ENCODE measurements at regions not wholly inside any gene's neighbourhood (a gene's known extent, or its start where the extent isn't known, plus 50 kb on each side); places are given as distances from the start of the nearest gene placed in this dataset.
"Not testable (repeated sequence)": the region's sequence is repeated elsewhere in the genome, so short reads cannot be mapped to it uniquely, and the experiment has no call there.

GRCh38 chr4:23969635-23970145, 79.8 kb upstream of the PPARGC1A start:
- no peak for DNase-seq (ENCODE audit: low read depth, low spot score)
- in situ Hi-C loops (cut with HindIII; ENCODE audit: low sequenced_read_pairs): no loop called here
- no peak for TF ChIP-seq CTCF (IDR thresholded peaks at IDR 0.05; ENCODE audit: low read depth, low read length)

GRCh38 chr4:23967281-23967680, 77.4 kb upstream of the PPARGC1A start:
- TF ChIP-seq CTCF (IDR thresholded peaks at IDR 0.05; ENCODE audit: low read depth, low read length): no peak
- H3K4me3 ChIP-seq (ENCODE audit: low read depth, low read length): no peak overlapping the region
- in situ Hi-C loops (cut with HindIII; ENCODE audit: low sequenced_read_pairs): no loop called here
- no peak for DNase-seq (ENCODE audit: low read depth, low spot score)

More at GRCh38 chr4:23969635-23970145, 79.8 kb upstream of the PPARGC1A start:
- H3K4me3 ChIP-seq (ENCODE audit: low read depth, low read length): no peak overlapping the region

GRCh38 chr4:23966725-23967124, 76.9 kb upstream of the PPARGC1A start:
- peak; percentile 41 for TF ChIP-seq CTCF (IDR thresholded peaks at IDR 0.05; ENCODE audit: low read depth, low read length)
- DNase-seq (ENCODE audit: low read depth, low spot score): no peak
- H3K4me3 ChIP-seq (ENCODE audit: low read depth, low read length): no peak overlapping the region
- in situ Hi-C loops (cut with HindIII; ENCODE audit: low sequenced_read_pairs): no loop called here

GRCh38 chr4:23962462-23962861, 72.6 kb upstream of the PPARGC1A start:
- H3K4me3 ChIP-seq (ENCODE audit: low read depth, low read length): no peak overlapping the region
- no peak for TF ChIP-seq CTCF (IDR thresholded peaks at IDR 0.05; ENCODE audit: low read depth, low read length)
- in situ Hi-C loops (cut with HindIII; ENCODE audit: low sequenced_read_pairs): no loop called here
- no peak for DNase-seq (ENCODE audit: low read depth, low spot score)

GRCh38 chr4:23961395-23961794, 71.5 kb upstream of the PPARGC1A start:
- in situ Hi-C loops (cut with HindIII; ENCODE audit: low sequenced_read_pairs); DNase-seq (ENCODE audit: low read depth, low spot score); H3K4me3 ChIP-seq (ENCODE audit: low read depth, low read length): not testable (repeated sequence)

GRCh38 chr4:23959396-23960148, 69.7 kb upstream of the PPARGC1A start:
- DNase-seq (ENCODE audit: low read depth, low spot score): no peak
- in situ Hi-C loops (cut with HindIII; ENCODE audit: low sequenced_read_pairs): no loop called here
- H3K4me3 ChIP-seq (ENCODE audit: low read depth, low read length): no peak overlapping the region
- no peak for TF ChIP-seq CTCF (IDR thresholded peaks at IDR 0.05; ENCODE audit: low read depth, low read length)

- DNase-seq (ENCODE audit: low read depth, low spot score): no peak
- H3K4me3 ChIP-seq (ENCODE audit: low read depth, low read length): no peak overlapping the region
- TF ChIP-seq CTCF (IDR thresholded peaks at IDR 0.05; ENCODE audit: low read depth, low read length): no peak
- in situ Hi-C loops (cut with HindIII; ENCODE audit: low sequenced_read_pairs): no loop called here
These were observed 68.9 kb upstream of the PPARGC1A start for GRCh38 chr4:23958749-23959148.
